Vagina (tissue), 2 donors: ENCODE measurements at regions not wholly inside any gene's neighbourhood (a gene's known extent, or its start where the extent isn't known, plus 50 kb on each side); places are given as distances from the start of the nearest gene placed in this dataset.

Source experiments
- POLR2A ChIP-seq, 2 donors: fragments of 450-650 bp; IDR thresholded peaks; one replicate each; pipeline ENCODE4 v1.6.1; 2017; ENCODE audit warnings: antibody characterized with exemption in 2 of 2, mild to moderate bottlenecking in 2 of 2, moderate library complexity in 2 of 2
- TF ChIP-seq, protein P1 (sequence below), 3 experiments: fragments of 450-650 bp in 2 of 3; fragments of 200-600 bp in 1 of 3; sonication (generic) in 1 of 3; IDR thresholded peaks; one replicate each; pipeline ENCODE4 v1.5.1; 2017 to 2019; ENCODE audit warnings: antibody characterized with exemption in 3 of 3, mild to moderate bottlenecking in 2 of 3, moderate library complexity in 2 of 3

DNA sequence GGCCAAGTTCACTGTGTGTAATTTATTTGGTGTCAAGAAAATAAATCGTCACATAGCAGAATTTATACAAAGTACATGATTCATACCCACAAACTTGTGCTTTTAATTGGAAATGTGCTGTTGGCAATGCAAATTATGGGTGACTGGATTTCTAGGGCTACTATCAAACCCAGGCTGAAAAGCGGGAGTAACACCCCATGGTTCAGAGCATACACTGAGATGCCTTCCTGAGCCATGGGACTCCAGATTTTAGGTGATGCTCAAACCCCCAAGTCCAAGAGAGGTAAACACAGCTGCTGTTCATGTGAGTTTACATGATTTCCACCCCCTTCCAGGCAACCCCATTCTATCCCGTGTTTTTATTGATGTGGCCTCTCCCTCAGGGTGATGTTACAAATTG is 565.9 kb upstream of the ID2 start:
- TF ChIP-seq, protein P1, sequence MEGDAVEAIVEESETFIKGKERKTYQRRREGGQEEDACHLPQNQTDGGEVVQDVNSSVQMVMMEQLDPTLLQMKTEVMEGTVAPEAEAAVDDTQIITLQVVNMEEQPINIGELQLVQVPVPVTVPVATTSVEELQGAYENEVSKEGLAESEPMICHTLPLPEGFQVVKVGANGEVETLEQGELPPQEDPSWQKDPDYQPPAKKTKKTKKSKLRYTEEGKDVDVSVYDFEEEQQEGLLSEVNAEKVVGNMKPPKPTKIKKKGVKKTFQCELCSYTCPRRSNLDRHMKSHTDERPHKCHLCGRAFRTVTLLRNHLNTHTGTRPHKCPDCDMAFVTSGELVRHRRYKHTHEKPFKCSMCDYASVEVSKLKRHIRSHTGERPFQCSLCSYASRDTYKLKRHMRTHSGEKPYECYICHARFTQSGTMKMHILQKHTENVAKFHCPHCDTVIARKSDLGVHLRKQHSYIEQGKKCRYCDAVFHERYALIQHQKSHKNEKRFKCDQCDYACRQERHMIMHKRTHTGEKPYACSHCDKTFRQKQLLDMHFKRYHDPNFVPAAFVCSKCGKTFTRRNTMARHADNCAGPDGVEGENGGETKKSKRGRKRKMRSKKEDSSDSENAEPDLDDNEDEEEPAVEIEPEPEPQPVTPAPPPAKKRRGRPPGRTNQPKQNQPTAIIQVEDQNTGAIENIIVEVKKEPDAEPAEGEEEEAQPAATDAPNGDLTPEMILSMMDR (IDR thresholded peaks at IDR 0.05) = no peak
- TF ChIP-seq POLR2A (IDR thresholded peaks at IDR 0.05) = no peak
